ENCODE measurements at regions not wholly inside any gene's neighbourhood (a gene's known extent, or its start where the extent isn't known, plus 50 kb on each side); places are given as distances from the start of the nearest gene placed in this dataset.

DNA sequence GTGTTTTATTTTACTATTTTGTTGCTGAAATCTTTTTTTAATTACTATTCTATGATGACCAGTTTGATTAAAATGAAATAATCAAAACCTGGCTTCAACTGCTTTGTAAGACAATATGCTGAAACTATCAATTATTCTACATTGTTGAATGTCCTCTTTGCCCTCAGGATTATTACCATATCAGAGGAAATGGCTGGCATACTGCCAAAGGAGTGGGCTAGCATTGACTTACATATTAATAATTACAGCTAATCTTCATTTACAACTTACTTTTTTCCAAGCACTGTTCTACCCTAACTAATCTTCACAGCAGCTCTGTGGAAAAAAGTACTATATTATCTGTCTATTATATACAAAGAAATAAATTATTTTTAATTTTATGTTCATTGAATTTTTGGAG lies 560.5 kb downstream of the BCKDHB start:
- POLR2A ChIA-PET = no interaction called here
- CTCF ChIA-PET = interaction anchor here (1.2 kb wide), 1 partner anchor 16 kb away, joined by 3 read pairs; no protein-coding TSS in a partner anchor
- DNase-seq (ENCODE audit: extremely low spot score) = no peak
- TF ChIP-seq, protein P1, sequence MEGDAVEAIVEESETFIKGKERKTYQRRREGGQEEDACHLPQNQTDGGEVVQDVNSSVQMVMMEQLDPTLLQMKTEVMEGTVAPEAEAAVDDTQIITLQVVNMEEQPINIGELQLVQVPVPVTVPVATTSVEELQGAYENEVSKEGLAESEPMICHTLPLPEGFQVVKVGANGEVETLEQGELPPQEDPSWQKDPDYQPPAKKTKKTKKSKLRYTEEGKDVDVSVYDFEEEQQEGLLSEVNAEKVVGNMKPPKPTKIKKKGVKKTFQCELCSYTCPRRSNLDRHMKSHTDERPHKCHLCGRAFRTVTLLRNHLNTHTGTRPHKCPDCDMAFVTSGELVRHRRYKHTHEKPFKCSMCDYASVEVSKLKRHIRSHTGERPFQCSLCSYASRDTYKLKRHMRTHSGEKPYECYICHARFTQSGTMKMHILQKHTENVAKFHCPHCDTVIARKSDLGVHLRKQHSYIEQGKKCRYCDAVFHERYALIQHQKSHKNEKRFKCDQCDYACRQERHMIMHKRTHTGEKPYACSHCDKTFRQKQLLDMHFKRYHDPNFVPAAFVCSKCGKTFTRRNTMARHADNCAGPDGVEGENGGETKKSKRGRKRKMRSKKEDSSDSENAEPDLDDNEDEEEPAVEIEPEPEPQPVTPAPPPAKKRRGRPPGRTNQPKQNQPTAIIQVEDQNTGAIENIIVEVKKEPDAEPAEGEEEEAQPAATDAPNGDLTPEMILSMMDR (IDR thresholded peaks at IDR 0.05; ENCODE audit: control extremely low read depth, extremely low read depth, low read depth, missing control alignments) = no peak

DNA sequence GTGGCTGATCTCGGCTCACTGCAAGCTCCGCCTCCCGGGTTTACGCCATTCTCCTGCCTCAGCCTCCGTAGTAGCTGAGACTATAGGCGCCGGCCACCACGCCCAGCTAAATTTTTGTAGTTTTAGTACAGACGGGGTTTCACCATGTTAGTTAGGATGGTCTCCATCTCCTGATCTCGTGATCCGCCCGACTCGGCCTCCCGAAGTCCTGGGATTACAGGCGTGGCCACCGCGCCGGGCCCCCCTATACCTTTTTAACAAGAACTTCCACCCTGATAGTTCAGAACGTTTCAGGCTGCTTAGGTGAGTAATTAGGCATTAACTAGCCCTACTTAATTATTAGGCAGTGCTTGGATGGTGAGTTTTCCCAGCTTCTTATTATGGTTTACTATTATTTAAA lies 552.5 kb downstream of the BCKDHB start:
- TF ChIP-seq, protein P1 (IDR thresholded peaks at IDR 0.05; ENCODE audit: control extremely low read depth, extremely low read depth, low read depth, missing control alignments) = no peak
- ChIA-PET POLR2A (no interaction called here), CTCF (interaction anchor here (1.0 kb wide), 1 partner anchor 28 kb away, joined by 4 read pairs; no protein-coding TSS in a partner anchor)
- no peak for DNase-seq (ENCODE audit: extremely low spot score)

DNA sequence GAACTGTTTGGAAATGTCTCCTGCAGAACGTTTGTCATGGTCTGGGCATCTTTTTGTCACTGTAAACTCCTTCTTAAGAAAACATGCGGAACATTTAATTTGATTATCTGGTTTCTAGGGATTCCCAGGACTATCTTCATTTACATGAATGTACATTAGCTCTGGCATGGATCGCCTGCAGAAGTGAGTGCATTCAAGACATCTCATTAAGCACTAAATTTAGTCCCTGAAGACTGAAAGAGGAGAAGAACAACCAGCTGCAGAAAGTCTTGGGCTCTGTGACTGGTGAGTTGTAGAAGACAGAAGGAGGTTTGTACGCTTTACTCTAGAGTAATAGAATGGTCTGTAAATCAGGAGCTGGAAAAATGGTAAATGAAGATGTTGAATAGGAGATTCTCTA lies 540.7 kb downstream of the BCKDHB start:
- no peak for DNase-seq (ENCODE audit: extremely low spot score)
- TF ChIP-seq, protein P1 (IDR thresholded peaks at IDR 0.05; ENCODE audit: control extremely low read depth, extremely low read depth, low read depth, missing control alignments) = no peak
- ChIA-PET CTCF (no interaction called here), POLR2A (no interaction called here)

DNA sequence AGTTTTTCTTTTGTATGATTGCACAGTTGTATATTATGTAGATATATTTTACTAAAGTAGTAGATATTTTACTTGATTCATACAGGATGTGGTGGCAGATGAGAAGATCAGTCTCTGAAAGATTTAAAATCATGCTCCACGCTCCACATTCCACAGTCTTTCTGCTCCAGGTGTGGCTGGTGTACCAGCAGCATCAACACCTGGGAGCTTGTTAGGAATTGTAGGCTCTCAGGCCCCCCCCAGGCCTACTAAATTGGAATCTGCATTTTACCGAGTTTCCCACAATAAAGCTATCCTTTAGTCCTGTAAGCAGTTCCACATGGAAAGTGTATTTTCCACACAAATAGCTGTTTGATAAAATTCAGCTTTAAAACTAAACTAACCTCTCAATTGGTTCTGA lies 537.4 kb downstream of the BCKDHB start:
- POLR2A ChIA-PET = no interaction called here
- TF ChIP-seq, protein P1 (IDR thresholded peaks at IDR 0.05; ENCODE audit: control extremely low read depth, extremely low read depth, low read depth, missing control alignments) = no peak
- DNase-seq (ENCODE audit: extremely low spot score) = no peak
- CTCF ChIA-PET = interaction anchor here (1.3 kb wide), 1 partner anchor 9 kb away, joined by 4 read pairs; no protein-coding TSS in a partner anchor

DNA sequence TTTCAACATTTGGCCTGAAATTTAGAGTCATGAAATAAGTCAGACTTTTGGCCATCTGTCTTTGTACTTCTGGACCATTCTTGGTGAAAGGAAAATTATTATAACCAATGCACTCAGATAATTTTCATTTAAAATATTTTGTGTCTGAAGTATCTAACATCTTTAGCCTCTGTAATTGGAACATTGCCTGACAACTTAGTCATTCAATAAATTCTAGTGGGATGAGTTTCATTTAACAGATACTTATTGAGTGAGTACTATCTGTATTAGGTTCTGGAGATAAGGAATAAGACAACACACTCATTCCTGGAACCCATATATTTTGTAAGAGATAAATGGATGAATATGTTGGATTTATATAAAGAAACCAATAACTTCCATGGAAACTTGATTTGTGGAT lies 536.0 kb downstream of the BCKDHB start:
- DNase-seq (ENCODE audit: extremely low spot score) = no peak
- TF ChIP-seq, protein P1 (IDR thresholded peaks at IDR 0.05; ENCODE audit: control extremely low read depth, extremely low read depth, low read depth, missing control alignments) = no peak
- CTCF ChIA-PET = interaction anchor here (0.9 to 1.4 kb wide), 2 partner anchors 11 to 28 kb away, joined by 3 to 4 read pairs; no protein-coding TSS in a partner anchor
- POLR2A ChIA-PET = no interaction called here

DNA sequence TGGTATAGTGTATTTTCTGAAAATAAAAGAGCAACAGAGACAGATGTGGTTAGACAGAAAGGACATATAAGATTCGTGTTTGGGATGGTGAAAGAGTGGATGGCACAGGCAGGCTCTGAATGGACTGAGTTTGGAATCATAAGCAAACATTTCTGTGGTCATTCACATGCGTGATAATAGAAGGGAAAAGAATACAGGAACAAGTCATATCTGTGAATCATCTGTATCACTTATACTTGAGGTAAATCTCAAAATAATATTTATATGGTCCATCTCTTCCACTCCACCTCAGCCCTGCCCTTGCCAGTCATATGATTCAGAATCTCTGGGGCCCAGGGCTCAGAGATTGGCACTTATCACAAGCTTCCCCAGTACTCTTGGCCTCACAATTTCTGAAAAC lies 535.1 kb downstream of the BCKDHB start:
- TF ChIP-seq, protein P1 (IDR thresholded peaks at IDR 0.05; ENCODE audit: control extremely low read depth, extremely low read depth, low read depth, missing control alignments) = no peak
- no peak for DNase-seq (ENCODE audit: extremely low spot score)
- ChIA-PET POLR2A (no interaction called here), CTCF (interaction anchor here (0.9 to 1.4 kb wide), 2 partner anchors 12 to 29 kb away, joined by 3 to 4 read pairs; no protein-coding TSS in a partner anchor)

DNA sequence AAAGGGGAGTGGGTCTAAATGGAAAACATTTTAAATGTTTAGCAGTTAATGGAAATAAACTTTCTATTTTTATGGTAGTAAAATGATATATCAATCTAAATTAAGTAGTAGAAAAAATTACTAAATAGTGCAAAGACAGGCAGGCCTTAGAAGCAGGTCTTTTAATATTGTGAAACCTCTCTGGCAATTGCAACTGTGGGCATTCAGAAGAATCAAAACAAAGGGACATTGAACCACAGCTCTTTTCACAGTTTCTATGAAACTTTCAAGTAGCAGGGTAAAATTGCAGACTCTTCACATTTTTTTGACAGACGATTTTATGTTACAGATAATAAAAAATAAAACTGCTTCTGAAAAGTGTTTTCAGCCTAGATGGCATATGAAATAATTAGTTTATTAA lies 533.7 kb downstream of the BCKDHB start:
- TF ChIP-seq, protein P1 (IDR thresholded peaks at IDR 0.05; ENCODE audit: control extremely low read depth, extremely low read depth, low read depth, missing control alignments) = no peak
- CTCF ChIA-PET = no interaction called here
- no peak for DNase-seq (ENCODE audit: extremely low spot score)
- POLR2A ChIA-PET = no interaction called here

Data from GM10248 (cell line).